ENCODE measurements at regions not wholly inside any gene's neighbourhood (a gene's known extent, or its start where the extent isn't known, plus 50 kb on each side); places are given as distances from the start of the nearest gene placed in this dataset.
"Not testable (repeated sequence)": the region's sequence is repeated elsewhere in the genome, so short reads cannot be mapped to it uniquely, and the experiment has no call there.

DNA sequence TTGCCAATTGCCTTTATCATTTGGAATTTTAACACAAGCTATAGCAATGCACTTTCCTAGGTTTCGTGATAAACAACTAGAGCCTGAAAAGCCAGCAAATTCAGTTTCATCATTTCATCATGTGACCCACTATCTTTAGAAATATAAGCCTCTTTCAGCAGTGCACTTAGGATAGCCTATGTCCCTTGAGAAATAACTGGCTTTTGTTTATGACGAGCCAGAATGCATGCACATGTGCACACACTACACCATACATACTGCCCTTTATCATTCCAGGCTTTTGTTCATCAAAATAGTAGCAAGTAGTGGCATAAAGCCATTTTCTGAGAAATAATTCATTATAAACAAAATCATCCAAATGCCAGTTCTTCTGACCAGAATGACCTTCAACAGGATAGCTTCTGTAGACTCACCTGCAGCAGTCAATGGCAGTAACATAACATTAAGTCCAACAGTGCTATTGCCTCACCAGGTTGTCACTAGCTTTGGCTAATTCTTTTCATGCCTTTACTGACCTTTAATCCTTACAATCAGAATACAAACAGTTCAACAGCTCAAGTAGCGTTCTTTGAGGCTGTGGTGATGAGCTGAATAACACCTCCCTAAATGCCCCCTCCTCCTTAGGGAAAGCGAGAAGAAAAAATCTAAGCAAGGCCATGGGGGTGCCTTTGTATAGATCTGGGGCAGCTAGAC lies 132.3 kb upstream of the SMARCA2 start:
- DNase-seq (ENCODE audit: low spot score in 2 of 2) = no peak
- no peak overlapping the region for H3K4me3 ChIP-seq
- H3K36me3 ChIP-seq = no peaks in the 10 kb centered on the region
- H3K4me1 ChIP-seq = no peaks in the 10 kb centered on the region
- intact Hi-C loops (cut with DNase I; ENCODE audit: low total_unique reads) = no loop called here
- H3K27ac ChIP-seq = no peak overlapping the region
- no peaks in the 10 kb centered on the region for H3K27me3 ChIP-seq
- no peak for TF ChIP-seq POLR2A (IDR thresholded peaks at IDR 0.05)
- no peaks in the 10 kb centered on the region for H3K9me3 ChIP-seq

DNA sequence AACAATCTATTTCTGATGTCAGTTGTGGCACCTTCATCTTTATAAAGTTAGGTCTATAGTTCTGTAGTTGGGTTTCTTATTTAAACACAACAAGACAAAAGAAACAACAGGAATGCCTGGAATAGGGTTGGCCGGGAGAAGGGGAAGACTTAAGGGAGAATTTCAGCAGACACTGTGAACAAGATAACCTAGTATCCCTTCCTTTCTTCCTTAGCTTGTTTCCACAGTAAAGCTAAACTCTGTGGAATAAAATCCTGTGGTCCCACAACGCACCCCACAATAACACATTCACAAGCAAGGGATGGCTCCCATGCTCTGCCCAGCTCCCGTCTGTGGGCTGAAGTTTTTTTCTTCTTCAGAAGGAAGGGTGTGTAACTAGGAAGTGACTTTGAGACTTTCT lies 124.9 kb upstream of the SMARCA2 start:
- no peak overlapping the region for H3K4me3 ChIP-seq
- TF ChIP-seq POLR2A (IDR thresholded peaks at IDR 0.05) (no peak), POLR2AphosphoS5 (IDR thresholded peaks at IDR 0.05) (no peak)
- TF ChIP-seq, protein P1, sequence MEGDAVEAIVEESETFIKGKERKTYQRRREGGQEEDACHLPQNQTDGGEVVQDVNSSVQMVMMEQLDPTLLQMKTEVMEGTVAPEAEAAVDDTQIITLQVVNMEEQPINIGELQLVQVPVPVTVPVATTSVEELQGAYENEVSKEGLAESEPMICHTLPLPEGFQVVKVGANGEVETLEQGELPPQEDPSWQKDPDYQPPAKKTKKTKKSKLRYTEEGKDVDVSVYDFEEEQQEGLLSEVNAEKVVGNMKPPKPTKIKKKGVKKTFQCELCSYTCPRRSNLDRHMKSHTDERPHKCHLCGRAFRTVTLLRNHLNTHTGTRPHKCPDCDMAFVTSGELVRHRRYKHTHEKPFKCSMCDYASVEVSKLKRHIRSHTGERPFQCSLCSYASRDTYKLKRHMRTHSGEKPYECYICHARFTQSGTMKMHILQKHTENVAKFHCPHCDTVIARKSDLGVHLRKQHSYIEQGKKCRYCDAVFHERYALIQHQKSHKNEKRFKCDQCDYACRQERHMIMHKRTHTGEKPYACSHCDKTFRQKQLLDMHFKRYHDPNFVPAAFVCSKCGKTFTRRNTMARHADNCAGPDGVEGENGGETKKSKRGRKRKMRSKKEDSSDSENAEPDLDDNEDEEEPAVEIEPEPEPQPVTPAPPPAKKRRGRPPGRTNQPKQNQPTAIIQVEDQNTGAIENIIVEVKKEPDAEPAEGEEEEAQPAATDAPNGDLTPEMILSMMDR (IDR thresholded peaks at IDR 0.05) = no peak
- no peaks in the 10 kb centered on the region for H3K36me3 ChIP-seq
- DNase-seq (ENCODE audit: low spot score in 2 of 2) = no peak
- H3K27me3 ChIP-seq = no peaks in the 10 kb centered on the region
- no peaks in the 10 kb centered on the region for H3K9me3 ChIP-seq
- intact Hi-C loops (cut with DNase I; ENCODE audit: low total_unique reads) = no loop called here
- H3K4me1 ChIP-seq = no peaks in the 10 kb centered on the region
- no peak overlapping the region for H3K27ac ChIP-seq

DNA sequence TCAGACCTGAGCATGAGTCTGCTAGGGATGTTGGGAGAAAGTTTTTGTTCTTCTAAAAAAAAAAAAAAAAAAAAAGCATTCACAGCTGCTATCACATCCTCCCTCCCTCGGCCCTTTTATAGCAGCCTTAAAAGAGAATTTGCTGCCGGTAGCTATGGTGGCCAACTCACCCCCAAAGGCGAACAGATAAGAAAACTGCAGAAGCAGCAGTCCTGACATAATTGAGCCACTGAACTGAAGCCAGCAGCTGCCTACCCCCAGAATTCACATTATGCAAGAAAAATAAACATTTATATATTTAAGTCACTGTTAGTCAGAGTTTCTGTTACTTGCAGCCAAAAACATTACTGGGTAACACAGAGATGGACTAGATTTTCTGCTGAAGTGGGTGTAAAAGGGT lies 124.3 kb upstream of the SMARCA2 start:
- TF ChIP-seq, protein P1 (IDR thresholded peaks at IDR 0.05) = no peak
- no peak for TF ChIP-seq POLR2A (IDR thresholded peaks at IDR 0.05)
- TF ChIP-seq POLR2AphosphoS5 (IDR thresholded peaks at IDR 0.05) = no peak
- intact Hi-C loops (cut with DNase I; ENCODE audit: low total_unique reads) = no loop called here
- H3K27ac ChIP-seq = no peak overlapping the region

DNA sequence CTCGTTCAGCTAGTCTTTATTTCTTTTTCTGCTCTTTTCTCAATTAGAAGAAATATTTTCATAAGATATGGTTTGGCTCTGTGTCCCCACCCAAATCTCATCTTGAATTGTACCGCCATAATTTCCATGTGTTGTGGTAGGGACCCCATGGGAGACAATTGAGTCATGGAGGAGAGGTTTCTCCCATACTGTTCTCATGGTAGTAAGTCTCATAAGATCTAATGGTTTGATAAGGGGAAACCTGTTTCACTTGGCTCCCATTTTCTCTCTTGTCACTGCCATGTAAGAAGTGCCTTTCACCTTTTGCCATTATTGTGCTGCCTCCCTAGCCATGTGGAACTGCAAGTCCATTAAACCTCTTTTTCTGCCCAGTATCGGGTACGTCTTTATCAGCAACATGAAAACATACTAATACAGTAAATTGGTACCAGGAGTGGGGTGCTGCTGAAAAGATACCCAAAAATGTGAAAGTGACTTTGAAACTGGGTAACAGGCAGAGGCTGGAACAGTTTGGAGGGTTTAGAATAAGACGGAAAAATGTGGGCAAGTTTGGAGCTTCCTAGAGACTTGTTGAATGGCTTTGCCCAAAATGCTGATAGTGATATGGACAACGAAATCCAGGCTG lies 112.0 kb upstream of the SMARCA2 start:
- intact Hi-C loops (cut with DNase I; ENCODE audit: low total_unique reads) = not testable (repeated sequence)
- peaks cover 26 to 28% of the 10 kb centered on the region in 2 donors for H3K9me3 ChIP-seq

More for the DNA sequence above, 124.3 kb upstream of the SMARCA2 start:
- H3K36me3 ChIP-seq = no peaks in the 10 kb centered on the region
- no peaks in the 10 kb centered on the region for H3K4me1 ChIP-seq
- DNase-seq (ENCODE audit: low spot score in 2 of 2) = no peak
- no peaks in the 10 kb centered on the region for H3K27me3 ChIP-seq
- H3K4me3 ChIP-seq = no peak overlapping the region
- no peaks in the 10 kb centered on the region for H3K9me3 ChIP-seq

DNA sequence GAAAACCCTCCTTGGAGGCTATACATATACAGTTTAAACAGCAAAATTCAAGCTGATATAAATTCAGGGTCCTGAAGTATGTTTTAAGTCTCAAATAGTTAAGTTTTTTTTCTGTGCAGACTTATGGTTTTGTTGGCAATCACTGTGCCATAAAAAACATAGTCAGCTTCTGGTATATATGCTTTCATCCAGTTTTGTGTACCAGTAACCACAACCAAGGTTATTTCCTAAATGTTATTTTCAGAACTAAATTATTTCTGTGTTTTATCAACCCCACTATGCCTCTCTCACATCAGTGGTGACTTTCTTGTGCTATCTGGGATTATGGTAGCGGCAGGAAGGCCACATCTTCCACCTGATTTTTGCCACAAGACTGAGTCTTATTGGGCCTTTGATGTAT lies 107.7 kb upstream of the SMARCA2 start:
- intact Hi-C loops (cut with DNase I; ENCODE audit: low total_unique reads) = no loop called here
- TF ChIP-seq POLR2AphosphoS5 (IDR thresholded peaks at IDR 0.05) (no peak), POLR2A (IDR thresholded peaks at IDR 0.05) (no peak)
- TF ChIP-seq, protein P1 (IDR thresholded peaks at IDR 0.05) = no peak
- H3K27ac ChIP-seq = no peak overlapping the region
- no peaks in the 10 kb centered on the region for H3K36me3 ChIP-seq
- H3K27me3 ChIP-seq = no peaks in the 10 kb centered on the region
- no peak for DNase-seq (ENCODE audit: low spot score in 2 of 2)
- peaks cover 15 to 19% of the 10 kb centered on the region in 2 donors for H3K9me3 ChIP-seq
- H3K4me3 ChIP-seq = no peak overlapping the region
- H3K4me1 ChIP-seq = no peaks in the 10 kb centered on the region

More for the DNA sequence above, 112.0 kb upstream of the SMARCA2 start:
- not testable (repeated sequence) for H3K27ac ChIP-seq; H3K36me3 ChIP-seq; H3K4me3 ChIP-seq; H3K27me3 ChIP-seq; H3K4me1 ChIP-seq; DNase-seq (ENCODE audit: low spot score in 2 of 2)

DNA sequence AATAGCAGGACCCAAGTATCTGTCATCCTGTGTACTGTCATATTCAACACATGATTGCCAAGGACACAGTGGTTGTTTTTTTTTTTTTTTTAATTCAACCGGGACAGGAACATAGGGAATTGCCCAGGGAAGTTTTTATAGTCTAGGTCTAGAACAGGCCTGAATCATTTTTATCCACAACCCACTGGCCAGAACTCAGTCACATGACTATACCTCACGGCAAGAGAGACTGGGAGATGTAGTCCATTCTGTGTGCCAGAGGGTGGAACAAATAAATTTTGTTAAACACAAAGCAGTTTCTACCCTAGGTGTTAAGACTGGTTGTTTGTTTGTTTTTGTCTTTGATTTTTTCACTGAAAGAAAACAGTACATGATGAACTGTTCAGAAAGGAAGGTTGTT lies 105.8 kb upstream of the SMARCA2 start:
- Histone ChIP-seq H3K27ac (no peak overlapping the region), H3K36me3 (no peaks in the 10 kb centered on the region), H3K4me1 (no peaks in the 10 kb centered on the region), H3K27me3 (no peaks in the 10 kb centered on the region), H3K9me3 (peaks cover 0 to 4% of the 10 kb centered on the region in 2 donors), H3K4me3 (no peak overlapping the region)
- TF ChIP-seq POLR2A (IDR thresholded peaks at IDR 0.05) = no peak
- TF ChIP-seq, protein P1 (IDR thresholded peaks at IDR 0.05) = no peak
- no peak for TF ChIP-seq POLR2AphosphoS5 (IDR thresholded peaks at IDR 0.05)
- intact Hi-C loops (cut with DNase I; ENCODE audit: low total_unique reads) = no loop called here
- no peak for DNase-seq (ENCODE audit: low spot score in 2 of 2)
